ENCODE measurements at regions not wholly inside any gene's neighbourhood (a gene's known extent, or its start where the extent isn't known, plus 50 kb on each side); places are given as distances from the start of the nearest gene placed in this dataset.

- TF ChIP-seq ZNF384 (IDR thresholded peaks at IDR 0.05) (no peak), HDGF (IDR thresholded peaks at IDR 0.05; ENCODE audit: borderline replicate concordance) (no peak), FOXA1 (IDR thresholded peaks at IDR 0.05) (no peak), PKNOX1 (IDR thresholded peaks at IDR 0.05) (no peak), TARDBP (IDR thresholded peaks at IDR 0.05) (no peak)
- ChIA-PET POLR2A (no interaction called here), CTCF (no interaction called here)
- no peak for DNase-seq (ENCODE audit: extremely low spot score)
Measured at GRCh38 chr12:78760906-78761305, 103.7 kb upstream of the SYT1 start.

- DNase-seq (ENCODE audit: extremely low spot score), result no peak
- ChIA-PET POLR2A (no interaction called here), CTCF (no interaction called here)
- no peak for TF ChIP-seq ZNF384 (IDR thresholded peaks at IDR 0.05)
- no peak for TF ChIP-seq FOXK2 (IDR thresholded peaks at IDR 0.05)
- TF ChIP-seq BHLHE40 (IDR thresholded peaks at IDR 0.05; ENCODE audit: borderline replicate concordance), result no peak
- TF ChIP-seq FOXM1 (IDR thresholded peaks at IDR 0.05; ENCODE audit: borderline replicate concordance), result no peak
- no peak for TF ChIP-seq HDGF (IDR thresholded peaks at IDR 0.05; ENCODE audit: borderline replicate concordance)
- no peak for TF ChIP-seq LEF1 (IDR thresholded peaks at IDR 0.05; ENCODE audit: borderline replicate concordance)
- no peak for TF ChIP-seq ELF4 (IDR thresholded peaks at IDR 0.05)
- TF ChIP-seq NFRKB (IDR thresholded peaks at IDR 0.05), result no peak
- TF ChIP-seq CTBP1 (IDR thresholded peaks at IDR 0.05; ENCODE audit: borderline replicate concordance), result no peak
- no peak for TF ChIP-seq ARNT (IDR thresholded peaks at IDR 0.05)
- no peak for TF ChIP-seq L3MBTL2 (conservative IDR thresholded peaks at IDR 0.05)
- TF ChIP-seq TARDBP (IDR thresholded peaks at IDR 0.05), result no peak
- TF ChIP-seq FOXA1 (IDR thresholded peaks at IDR 0.05), result no peak
- no peak for TF ChIP-seq PKNOX1 (IDR thresholded peaks at IDR 0.05)
- TF ChIP-seq SUZ12 (IDR thresholded peaks at IDR 0.05), result no peak
- no peak for TF ChIP-seq SP1 (IDR thresholded peaks at IDR 0.05)
Measured at GRCh38 chr12:78764913-78765312, 99.7 kb upstream of the SYT1 start.

- ChIA-PET POLR2A (no interaction called here), CTCF (no interaction called here)
- TF ChIP-seq NFRKB (IDR thresholded peaks at IDR 0.05) (no peak), TARDBP (IDR thresholded peaks at IDR 0.05) (no peak), LEF1 (IDR thresholded peaks at IDR 0.05; ENCODE audit: borderline replicate concordance) (no peak), ZNF384 (IDR thresholded peaks at IDR 0.05) (no peak)
- no peak for DNase-seq (ENCODE audit: extremely low spot score)
Measured at GRCh38 chr12:78767264-78767981, 97.2 kb upstream of the SYT1 start.

- POLR2A ChIA-PET, result no interaction called here
- DNase-seq (ENCODE audit: extremely low spot score), result no peak
- no peak for TF ChIP-seq FOXM1 (IDR thresholded peaks at IDR 0.05; ENCODE audit: borderline replicate concordance)
- no peak for TF ChIP-seq SUZ12 (IDR thresholded peaks at IDR 0.05)
- TF ChIP-seq BHLHE40 (IDR thresholded peaks at IDR 0.05; ENCODE audit: borderline replicate concordance), result no peak
- no peak for TF ChIP-seq FOXA1 (IDR thresholded peaks at IDR 0.05)
- no peak for TF ChIP-seq HDGF (IDR thresholded peaks at IDR 0.05; ENCODE audit: borderline replicate concordance)
- TF ChIP-seq CTBP1 (IDR thresholded peaks at IDR 0.05; ENCODE audit: borderline replicate concordance), result no peak
- TF ChIP-seq ELF4 (IDR thresholded peaks at IDR 0.05), result no peak
- no peak for TF ChIP-seq L3MBTL2 (conservative IDR thresholded peaks at IDR 0.05)
- no peak for TF ChIP-seq ARNT (IDR thresholded peaks at IDR 0.05)
- no peak for TF ChIP-seq TARDBP (IDR thresholded peaks at IDR 0.05)
- no peak for TF ChIP-seq PKNOX1 (IDR thresholded peaks at IDR 0.05)
- no peak for TF ChIP-seq ZNF384 (IDR thresholded peaks at IDR 0.05)
- no peak for TF ChIP-seq NFRKB (IDR thresholded peaks at IDR 0.05)
- no peak for TF ChIP-seq SP1 (IDR thresholded peaks at IDR 0.05)
- no peak for TF ChIP-seq FOXK2 (IDR thresholded peaks at IDR 0.05)
- no peak for TF ChIP-seq LEF1 (IDR thresholded peaks at IDR 0.05; ENCODE audit: borderline replicate concordance)
- CTCF ChIA-PET, result no interaction called here
Measured at GRCh38 chr12:78778339-78778738, 86.2 kb upstream of the SYT1 start.

GRCh38 chr12:78787576-78787975, 77.0 kb upstream of the SYT1 start:
- CTCF ChIA-PET, result no interaction called here
- TF ChIP-seq CTBP1 (IDR thresholded peaks at IDR 0.05; ENCODE audit: borderline replicate concordance), result no peak

GRCh38 chr12:78790148-78790547, 74.4 kb upstream of the SYT1 start:
- ChIA-PET CTCF (no interaction called here), POLR2A (no interaction called here)
- TF ChIP-seq ZNF384 (IDR thresholded peaks at IDR 0.05), result no peak
- no peak for DNase-seq (ENCODE audit: extremely low spot score)

More at GRCh38 chr12:78787576-78787975, 77.0 kb upstream of the SYT1 start:
- POLR2A ChIA-PET, result no interaction called here
- no peak for DNase-seq (ENCODE audit: extremely low spot score)

GRCh38 chr12:78792052-78792698, 72.4 kb upstream of the SYT1 start:
- POLR2A ChIA-PET, result no interaction called here
- CTCF ChIA-PET, result no interaction called here
- DNase-seq (ENCODE audit: extremely low spot score), result no peak
- no peak for TF ChIP-seq FOXK2 (IDR thresholded peaks at IDR 0.05)
- TF ChIP-seq FOXA1 (IDR thresholded peaks at IDR 0.05), result no peak
- TF ChIP-seq L3MBTL2 (conservative IDR thresholded peaks at IDR 0.05), result no peak
- no peak for TF ChIP-seq FOXM1 (IDR thresholded peaks at IDR 0.05; ENCODE audit: borderline replicate concordance)
- no peak for TF ChIP-seq PKNOX1 (IDR thresholded peaks at IDR 0.05)
- TF ChIP-seq CTBP1 (IDR thresholded peaks at IDR 0.05; ENCODE audit: borderline replicate concordance), result no peak
- no peak for TF ChIP-seq SP1 (IDR thresholded peaks at IDR 0.05)
- no peak for TF ChIP-seq SUZ12 (IDR thresholded peaks at IDR 0.05)
- TF ChIP-seq HDGF (IDR thresholded peaks at IDR 0.05; ENCODE audit: borderline replicate concordance), result no peak
- no peak for TF ChIP-seq LEF1 (IDR thresholded peaks at IDR 0.05; ENCODE audit: borderline replicate concordance)
- no peak for TF ChIP-seq ARNT (IDR thresholded peaks at IDR 0.05)
- TF ChIP-seq BHLHE40 (IDR thresholded peaks at IDR 0.05; ENCODE audit: borderline replicate concordance), result no peak
- TF ChIP-seq ZNF384 (IDR thresholded peaks at IDR 0.05), result no peak
- TF ChIP-seq TARDBP (IDR thresholded peaks at IDR 0.05), result no peak
- no peak for TF ChIP-seq ELF4 (IDR thresholded peaks at IDR 0.05)
- no peak for TF ChIP-seq NFRKB (IDR thresholded peaks at IDR 0.05)

Measured in HEK293T (cell line).